ENCODE measurements at regions not wholly inside any gene's neighbourhood (a gene's known extent, or its start where the extent isn't known, plus 50 kb on each side); places are given as distances from the start of the nearest gene placed in this dataset.
"Not testable (repeated sequence)": the region's sequence is repeated elsewhere in the genome, so short reads cannot be mapped to it uniquely, and the experiment has no call there.

GRCh38 chr9:42335984-42336657 lies 152.7 kb downstream of the SPATA31A6 start:
- H3K4me3 ChIP-seq (ENCODE audit: low read depth, low read length); H3K36me3 ChIP-seq (ENCODE audit: control insufficient read depth, insufficient read depth, low read length); H3K27me3 ChIP-seq (ENCODE audit: control insufficient read depth, insufficient read depth, low read length); DNase-seq (ENCODE audit: low read depth); CTCF ChIA-PET; POLR2A ChIA-PET: not testable (repeated sequence)

DNA sequence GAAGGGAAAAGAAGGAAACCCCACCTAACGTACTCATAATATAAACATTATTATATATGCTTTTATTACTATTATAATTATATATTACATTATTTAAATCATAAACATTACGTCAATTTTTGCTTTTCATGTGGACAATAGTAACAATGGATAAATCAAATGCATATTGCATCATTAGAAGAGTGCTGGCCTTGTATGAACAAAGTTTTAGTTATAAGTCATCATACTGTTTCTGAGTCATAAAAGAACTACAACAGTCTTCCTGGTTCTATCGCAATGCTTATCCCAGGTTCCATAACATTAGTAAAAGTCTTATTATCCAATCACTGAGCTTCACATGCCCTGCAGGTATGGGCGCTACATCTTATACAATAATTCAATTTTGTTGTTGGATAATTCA lies 154.8 kb downstream of the SPATA31A6 start:
- H3K27me3 ChIP-seq (ENCODE audit: control insufficient read depth, insufficient read depth, low read length); CTCF ChIA-PET: not testable (repeated sequence)

DNA sequence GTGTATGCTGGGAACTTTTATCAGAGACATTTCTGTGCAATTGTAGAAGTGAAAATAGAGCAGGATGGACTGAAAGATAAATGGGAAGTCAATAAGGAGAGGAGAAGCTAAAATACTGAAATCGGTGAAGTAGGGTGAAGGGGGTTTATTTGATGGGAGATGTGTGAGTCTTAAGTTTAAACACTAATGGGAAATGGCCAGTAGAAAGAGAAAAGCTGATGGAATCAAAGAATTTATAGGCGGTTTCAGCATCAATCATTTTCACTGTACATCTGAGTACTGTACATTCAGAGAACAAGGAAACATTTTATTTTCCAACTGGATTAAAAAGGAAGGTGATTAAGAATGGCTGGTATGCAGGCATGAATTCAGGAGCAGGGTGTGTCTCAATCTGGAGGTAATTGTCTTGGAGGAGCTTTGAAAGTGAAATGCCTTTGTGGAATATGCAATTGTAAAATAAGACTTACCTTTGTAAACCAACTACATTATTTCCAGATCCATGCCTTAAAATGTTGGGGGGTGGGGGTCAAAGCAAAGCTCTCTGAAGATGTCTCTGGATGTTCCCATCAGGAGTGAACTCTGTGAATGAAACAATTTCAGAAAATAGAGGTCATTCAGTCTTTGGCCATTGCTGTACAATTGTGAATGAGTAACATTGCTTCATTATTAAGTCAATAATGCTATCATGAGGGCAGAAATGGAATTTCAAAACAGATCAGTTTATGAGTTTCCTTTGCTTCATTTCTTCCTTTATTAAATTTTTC lies 156.4 kb downstream of the SPATA31A6 start:
- CTCF ChIA-PET; DNase-seq (ENCODE audit: low read depth); POLR2A ChIA-PET; H3K4me3 ChIP-seq (ENCODE audit: low read depth, low read length); H3K36me3 ChIP-seq (ENCODE audit: control insufficient read depth, insufficient read depth, low read length); H3K27me3 ChIP-seq (ENCODE audit: control insufficient read depth, insufficient read depth, low read length): not testable (repeated sequence)

More for the DNA sequence above, 154.8 kb downstream of the SPATA31A6 start:
- H3K4me3 ChIP-seq (ENCODE audit: low read depth, low read length); DNase-seq (ENCODE audit: low read depth); POLR2A ChIA-PET; H3K36me3 ChIP-seq (ENCODE audit: control insufficient read depth, insufficient read depth, low read length): not testable (repeated sequence)

GRCh38 chr9:42340435-42340723 lies 156.9 kb downstream of the SPATA31A6 start:
- POLR2A ChIA-PET = not testable (repeated sequence)

DNA sequence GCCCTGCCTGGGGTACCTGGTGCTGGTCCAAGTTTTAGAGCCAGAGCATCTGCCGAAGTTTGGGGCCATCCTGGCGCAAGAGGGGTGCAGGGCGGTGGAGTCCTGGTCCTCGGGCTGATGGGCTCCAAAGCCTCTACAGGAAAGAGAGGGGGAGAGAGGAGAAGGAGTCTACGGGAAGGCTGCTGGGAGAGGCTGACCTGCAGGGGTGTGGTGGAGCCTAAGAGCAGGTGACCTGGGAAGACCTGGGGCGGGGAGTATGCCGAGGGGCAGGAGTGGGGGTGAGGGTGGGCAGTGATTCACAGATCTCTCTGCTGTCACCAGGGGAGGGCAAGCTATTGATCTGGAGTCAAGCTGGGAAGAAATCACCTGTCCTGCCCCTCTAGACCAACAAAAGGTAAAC lies 158.4 kb downstream of the SPATA31A6 start:
- H3K4me3 ChIP-seq (ENCODE audit: low read depth, low read length); H3K36me3 ChIP-seq (ENCODE audit: control insufficient read depth, insufficient read depth, low read length); H3K27me3 ChIP-seq (ENCODE audit: control insufficient read depth, insufficient read depth, low read length); POLR2A ChIA-PET; CTCF ChIA-PET; DNase-seq (ENCODE audit: low read depth): not testable (repeated sequence)

More at GRCh38 chr9:42340435-42340723, 156.9 kb downstream of the SPATA31A6 start:
- H3K36me3 ChIP-seq (ENCODE audit: control insufficient read depth, insufficient read depth, low read length); CTCF ChIA-PET; H3K4me3 ChIP-seq (ENCODE audit: low read depth, low read length); DNase-seq (ENCODE audit: low read depth); H3K27me3 ChIP-seq (ENCODE audit: control insufficient read depth, insufficient read depth, low read length): not testable (repeated sequence)

- POLR2A ChIA-PET; H3K4me3 ChIP-seq (ENCODE audit: low read depth, low read length); H3K27me3 ChIP-seq (ENCODE audit: control insufficient read depth, insufficient read depth, low read length); CTCF ChIA-PET; DNase-seq (ENCODE audit: low read depth); H3K36me3 ChIP-seq (ENCODE audit: control insufficient read depth, insufficient read depth, low read length): not testable (repeated sequence)
Observed at GRCh38 chr9:42342297-42342696, 158.8 kb downstream of the SPATA31A6 start.

GRCh38 chr9:42344508-42344907 lies 161.0 kb downstream of the SPATA31A6 start:
- H3K36me3 ChIP-seq (ENCODE audit: control insufficient read depth, insufficient read depth, low read length); DNase-seq (ENCODE audit: low read depth); H3K4me3 ChIP-seq (ENCODE audit: low read depth, low read length); CTCF ChIA-PET; POLR2A ChIA-PET; H3K27me3 ChIP-seq (ENCODE audit: control insufficient read depth, insufficient read depth, low read length): not testable (repeated sequence)

DNA sequence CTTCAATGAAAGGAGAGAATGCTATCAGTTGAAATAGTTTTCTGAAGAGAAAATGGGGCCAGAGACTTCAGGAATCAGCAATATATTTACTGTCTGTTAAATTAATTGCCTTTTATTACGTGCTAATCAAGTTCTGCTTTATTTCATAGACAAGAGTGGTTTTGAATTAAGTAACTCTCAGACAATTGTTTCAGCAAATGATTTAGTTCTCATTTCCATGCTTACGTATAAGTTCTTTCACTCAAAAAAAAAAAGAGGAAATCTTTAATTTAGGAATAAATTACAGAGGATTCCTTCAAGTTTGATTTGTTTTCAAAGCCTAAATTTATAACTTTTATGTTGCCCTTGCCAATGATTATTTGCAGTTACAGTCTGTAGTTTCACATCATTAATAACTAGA lies 163.5 kb downstream of the SPATA31A6 start:
- CTCF ChIA-PET; POLR2A ChIA-PET; DNase-seq (ENCODE audit: low read depth); H3K27me3 ChIP-seq (ENCODE audit: control insufficient read depth, insufficient read depth, low read length); H3K36me3 ChIP-seq (ENCODE audit: control insufficient read depth, insufficient read depth, low read length); H3K4me3 ChIP-seq (ENCODE audit: low read depth, low read length): not testable (repeated sequence)

GRCh38 chr9:42349181-42349580 lies 165.7 kb downstream of the SPATA31A6 start:
- H3K27me3 ChIP-seq (ENCODE audit: control insufficient read depth, insufficient read depth, low read length); H3K4me3 ChIP-seq (ENCODE audit: low read depth, low read length); DNase-seq (ENCODE audit: low read depth); H3K36me3 ChIP-seq (ENCODE audit: control insufficient read depth, insufficient read depth, low read length); CTCF ChIA-PET; POLR2A ChIA-PET: not testable (repeated sequence)

GRCh38 chr9:42350412-42350811 lies 167.0 kb downstream of the SPATA31A6 start:
- H3K27me3 ChIP-seq (ENCODE audit: control insufficient read depth, insufficient read depth, low read length); H3K36me3 ChIP-seq (ENCODE audit: control insufficient read depth, insufficient read depth, low read length); H3K4me3 ChIP-seq (ENCODE audit: low read depth, low read length); DNase-seq (ENCODE audit: low read depth); CTCF ChIA-PET; POLR2A ChIA-PET: not testable (repeated sequence)

DNA sequence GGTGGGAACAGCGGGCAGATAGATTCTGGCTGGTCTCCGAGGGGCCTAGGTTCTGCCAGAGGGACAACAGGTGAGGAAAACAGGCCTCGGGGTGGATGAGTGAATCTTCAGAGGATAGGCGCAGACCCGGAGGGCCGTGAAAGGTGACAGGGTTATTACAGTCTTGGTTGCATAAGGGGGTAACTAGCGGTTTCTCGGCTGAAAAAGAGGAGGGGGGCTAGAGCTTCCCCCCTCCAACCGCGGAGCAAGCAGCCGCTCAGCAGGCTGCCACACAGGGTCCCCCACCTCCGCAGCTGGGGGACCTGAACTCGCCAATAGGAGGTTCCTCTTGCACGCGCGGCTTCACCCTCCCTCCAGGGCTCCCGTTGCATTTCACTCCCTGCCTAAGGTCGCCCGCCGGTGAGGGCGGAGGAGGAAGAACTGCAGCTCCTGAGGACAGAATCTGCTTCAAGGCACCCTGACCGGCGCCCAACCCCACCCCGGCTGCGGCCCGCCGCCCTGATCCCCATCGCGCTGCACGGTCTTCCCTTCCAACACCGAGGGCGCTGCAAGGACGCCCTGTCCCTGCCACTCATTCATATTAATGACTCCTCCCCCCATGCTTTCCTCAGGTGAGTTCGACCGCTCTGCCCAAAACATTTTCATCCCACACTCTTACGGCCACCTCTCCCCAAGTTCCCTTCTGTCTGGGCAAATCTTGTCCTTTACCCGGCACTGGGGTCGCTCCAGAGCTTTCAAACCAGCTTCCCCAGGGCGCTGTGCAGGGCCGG lies 174.3 kb downstream of the SPATA31A6 start:
- POLR2A ChIA-PET; H3K4me3 ChIP-seq (ENCODE audit: low read depth, low read length); DNase-seq (ENCODE audit: low read depth); H3K36me3 ChIP-seq (ENCODE audit: control insufficient read depth, insufficient read depth, low read length); H3K27me3 ChIP-seq (ENCODE audit: control insufficient read depth, insufficient read depth, low read length); CTCF ChIA-PET: not testable (repeated sequence)

GRCh38 chr9:42358626-42359247 lies 175.3 kb downstream of the SPATA31A6 start:
- H3K27me3 ChIP-seq (ENCODE audit: control insufficient read depth, insufficient read depth, low read length); POLR2A ChIA-PET; H3K4me3 ChIP-seq (ENCODE audit: low read depth, low read length); CTCF ChIA-PET; DNase-seq (ENCODE audit: low read depth); H3K36me3 ChIP-seq (ENCODE audit: control insufficient read depth, insufficient read depth, low read length): not testable (repeated sequence)

All from BJ (cell line).